ENCODE measurements at regions not wholly inside any gene's neighbourhood (a gene's known extent, or its start where the extent isn't known, plus 50 kb on each side); places are given as distances from the start of the nearest gene placed in this dataset.

GRCh38 chr16:59252317-59252716 is 518.2 kb upstream of the GOT2 start:
- TF ChIP-seq MAX (IDR thresholded peaks at IDR 0.05) (no peak), FOXA1 (IDR thresholded peaks at IDR 0.05) (no peak)
- WGBS: 84% methylated on average over 3 of the region's 3 CpGs
- no peak overlapping the region for H3K27ac ChIP-seq (ENCODE audit: low read depth in 1 of 2, low read length in 2 of 2)
- no peak overlapping the region for H3K9ac ChIP-seq (ENCODE audit: low read depth in 1 of 2, low read length in 2 of 2)
- no peaks in the 10 kb centered on the region for H3K27me3 ChIP-seq (ENCODE audit: control insufficient read depth in 4 of 4, insufficient read depth in 4 of 4, low read length in 3 of 4)
- DNase-seq (ENCODE audit: low spot score): no peak
- H3K4me1 ChIP-seq (ENCODE audit: control insufficient read depth in 4 of 4, insufficient read depth in 4 of 4, low read length in 3 of 4): no peaks in the 10 kb centered on the region
- H3K4me3 ChIP-seq (ENCODE audit: low read depth in 1 of 3, low read length in 3 of 3): no peak overlapping the region
- no peaks in the 10 kb centered on the region for H3K36me3 ChIP-seq (ENCODE audit: control insufficient read depth in 4 of 4, insufficient read depth in 3 of 4, low read depth in 1 of 4, low read length in 3 of 4)
- H3K9me3 ChIP-seq (ENCODE audit: control insufficient read depth in 4 of 4, low read length in 3 of 4): no peaks in the 10 kb centered on the region

GRCh38 chr16:59249011-59249410 is 514.9 kb upstream of the GOT2 start:
- H3K27me3 ChIP-seq (ENCODE audit: control insufficient read depth in 4 of 4, insufficient read depth in 4 of 4, low read length in 3 of 4): no peaks in the 10 kb centered on the region
- H3K36me3 ChIP-seq (ENCODE audit: control insufficient read depth in 4 of 4, insufficient read depth in 3 of 4, low read depth in 1 of 4, low read length in 3 of 4): no peaks in the 10 kb centered on the region
- no peak overlapping the region for H3K9ac ChIP-seq (ENCODE audit: low read depth in 1 of 2, low read length in 2 of 2)
- TF ChIP-seq, protein P1, sequence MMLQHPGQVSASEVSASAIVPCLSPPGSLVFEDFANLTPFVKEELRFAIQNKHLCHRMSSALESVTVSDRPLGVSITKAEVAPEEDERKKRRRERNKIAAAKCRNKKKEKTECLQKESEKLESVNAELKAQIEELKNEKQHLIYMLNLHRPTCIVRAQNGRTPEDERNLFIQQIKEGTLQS (IDR thresholded peaks at IDR 0.05): no peak
- TF ChIP-seq SP1 (IDR thresholded peaks at IDR 0.05) (no peak), CTCF (IDR thresholded peaks at IDR 0.05; ENCODE audit: low read depth, low read length, missing input control) (peak; percentile 24), MAX (IDR thresholded peaks at IDR 0.05) (no peak), HNF4A (conservative IDR thresholded peaks at IDR 0.05) (no peak), RAD21 (IDR thresholded peaks at IDR 0.05) (peak; percentile 73 to 83), FOXA2 (IDR thresholded peaks at IDR 0.05) (no peak)
- TF ChIP-seq, protein P2, sequence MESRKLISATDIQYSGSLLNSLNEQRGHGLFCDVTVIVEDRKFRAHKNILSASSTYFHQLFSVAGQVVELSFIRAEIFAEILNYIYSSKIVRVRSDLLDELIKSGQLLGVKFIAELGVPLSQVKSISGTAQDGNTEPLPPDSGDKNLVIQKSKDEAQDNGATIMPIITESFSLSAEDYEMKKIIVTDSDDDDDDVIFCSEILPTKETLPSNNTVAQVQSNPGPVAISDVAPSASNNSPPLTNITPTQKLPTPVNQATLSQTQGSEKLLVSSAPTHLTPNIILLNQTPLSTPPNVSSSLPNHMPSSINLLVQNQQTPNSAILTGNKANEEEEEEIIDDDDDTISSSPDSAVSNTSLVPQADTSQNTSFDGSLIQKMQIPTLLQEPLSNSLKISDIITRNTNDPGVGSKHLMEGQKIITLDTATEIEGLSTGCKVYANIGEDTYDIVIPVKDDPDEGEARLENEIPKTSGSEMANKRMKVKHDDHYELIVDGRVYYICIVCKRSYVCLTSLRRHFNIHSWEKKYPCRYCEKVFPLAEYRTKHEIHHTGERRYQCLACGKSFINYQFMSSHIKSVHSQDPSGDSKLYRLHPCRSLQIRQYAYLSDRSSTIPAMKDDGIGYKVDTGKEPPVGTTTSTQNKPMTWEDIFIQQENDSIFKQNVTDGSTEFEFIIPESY (IDR thresholded peaks at IDR 0.05): no peak
- no peak overlapping the region for H3K4me3 ChIP-seq (ENCODE audit: low read depth in 1 of 3, low read length in 3 of 3)
- no peak overlapping the region for H3K27ac ChIP-seq (ENCODE audit: low read depth in 1 of 2, low read length in 2 of 2)
- H3K9me3 ChIP-seq (ENCODE audit: control insufficient read depth in 4 of 4, low read length in 3 of 4): no peaks in the 10 kb centered on the region
- DNase-seq (ENCODE audit: low spot score): no peak
- 39% methylated on average over 4 of the region's 4 CpGs for WGBS
- H3K4me1 ChIP-seq (ENCODE audit: control insufficient read depth in 4 of 4, insufficient read depth in 4 of 4, low read length in 3 of 4): no peaks in the 10 kb centered on the region

DNA sequence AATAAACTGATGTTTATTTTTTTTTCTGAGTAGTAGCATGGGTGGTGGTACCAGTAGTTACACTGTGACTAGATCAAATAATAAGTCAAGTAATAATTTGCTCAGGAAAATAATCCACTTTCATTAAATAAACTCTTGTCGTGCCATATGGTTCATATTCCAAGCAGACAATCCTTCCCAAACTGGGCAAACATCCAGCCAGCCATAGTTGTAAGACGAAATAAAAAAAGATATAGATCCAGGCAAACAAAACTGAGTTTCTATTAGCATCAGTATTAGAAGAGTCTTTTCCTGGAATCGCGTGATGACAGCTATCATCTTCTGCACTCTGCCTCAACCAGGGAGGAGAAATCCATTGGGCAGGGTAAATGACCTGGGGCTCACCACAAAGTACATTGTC is 508.4 kb upstream of the GOT2 start:
- no peaks in the 10 kb centered on the region for H3K4me1 ChIP-seq (ENCODE audit: control insufficient read depth in 4 of 4, insufficient read depth in 4 of 4, low read length in 3 of 4)
- no peaks in the 10 kb centered on the region for H3K36me3 ChIP-seq (ENCODE audit: control insufficient read depth in 4 of 4, insufficient read depth in 3 of 4, low read depth in 1 of 4, low read length in 3 of 4)
- no peaks in the 10 kb centered on the region for H3K9me3 ChIP-seq (ENCODE audit: control insufficient read depth in 4 of 4, low read length in 3 of 4)
- no peak overlapping the region for H3K9ac ChIP-seq (ENCODE audit: low read depth in 1 of 2, low read length in 2 of 2)
- H3K27me3 ChIP-seq (ENCODE audit: control insufficient read depth in 4 of 4, insufficient read depth in 4 of 4, low read length in 3 of 4): no peaks in the 10 kb centered on the region
- no peak for TF ChIP-seq FOXA2 (IDR thresholded peaks at IDR 0.05)
- TF ChIP-seq TAF1 (conservative IDR thresholded peaks at IDR 0.05): no peak
- no peak for TF ChIP-seq JUND (IDR thresholded peaks at IDR 0.05)
- TF ChIP-seq GABPA (IDR thresholded peaks at IDR 0.05 in 1 of 2, conservative IDR thresholded peaks at IDR 0.05 in 1 of 2): no peak
- no peak for TF ChIP-seq SP1 (IDR thresholded peaks at IDR 0.05)
- TF ChIP-seq FOXA1 (IDR thresholded peaks at IDR 0.05): no peak
- TF ChIP-seq RXRA (IDR thresholded peaks at IDR 0.05): no peak
- no peak for TF ChIP-seq MAX (IDR thresholded peaks at IDR 0.05)
- TF ChIP-seq CTCF (IDR thresholded peaks at IDR 0.05; ENCODE audit: low read depth, low read length, missing input control): no peak
- TF ChIP-seq, protein P2 (IDR thresholded peaks at IDR 0.05): no peak
- TF ChIP-seq, protein P1 (IDR thresholded peaks at IDR 0.05): no peak
- no peak for DNase-seq (ENCODE audit: low spot score)
- H3K27ac ChIP-seq (ENCODE audit: low read depth in 1 of 2, low read length in 2 of 2): no peak overlapping the region
- H3K4me3 ChIP-seq (ENCODE audit: low read depth in 1 of 3, low read length in 3 of 3): no peak overlapping the region
- 77% methylated on average over 4 of the region's 4 CpGs for WGBS

All from liver (tissue), 8 donors.